PC-3 (cell line): ENCODE measurements at regions not wholly inside any gene's neighbourhood (a gene's known extent, or its start where the extent isn't known, plus 50 kb on each side); places are given as distances from the start of the nearest gene placed in this dataset.

ENCODE experiments used
- ATAC-seq: fragments of 200-7000 bp; cut with Tn5 transposase; 2 replicates; pipeline ENCODE4 v1.9.1; 2020; ENCODE audit warnings: mild to moderate bottlenecking, moderate library complexity
- BruUV-seq: library from RNA; stranded (reverse); fragments of 400-500 nt; replicated peaks from 2 replicates; lab custom pipeline; 2021; lab: Mats Ljungman, UMichigan
- CTCF ChIA-PET: fragments of 300-600 bp; sonication (Branson Sonifier 250); formaldehyde crosslinking; loops from one replicate; lab custom pipeline; 2022; ENCODE audit warnings: antibody characterized with exemption; lab: Charles Lee
- POLR2A ChIA-PET: fragments of 300-600 bp; sonication (Branson Sonifier 250); formaldehyde crosslinking; loops from one replicate; lab custom pipeline; 2022; ENCODE audit warnings: antibody characterized with exemption; ENCODE audit not compliant: unreplicated experiment; lab: Charles Lee
- DNase-seq: peaks from one replicate; pipeline ENCODE4 v3.0.0-alpha.2; 2015
- H2AFZ ChIP-seq: fragments of 300-600 bp; sonication (generic); 2 replicates; pipeline ENCODE4 v1.6.0; 2016; ENCODE audit warnings: antibody characterized with exemption, low read length
- H3F3A ChIP-seq: fragments of 300-600 bp; sonication (generic); one replicate; pipeline ENCODE4 v1.6.0; 2017; ENCODE audit warnings: antibody characterized with exemption, low read length, control low read depth, mild to moderate bottlenecking; ENCODE audit not compliant: unreplicated experiment
- H3K27ac ChIP-seq: fragments of 300-600 bp; sonication (generic); 2 replicates; pipeline ENCODE4 v1.5.1; 2016; ENCODE audit warnings: mild to moderate bottlenecking, low read length
- H3K27me3 ChIP-seq: fragments of 300-600 bp; sonication (generic); 2 replicates; pipeline ENCODE4 v1.6.1; 2016; ENCODE audit warnings: low read length, mixed read lengths
- H3K36me3 ChIP-seq: fragments of 300-600 bp; sonication (generic); 2 replicates; pipeline ENCODE4 v1.6.1; 2016; ENCODE audit warnings: low read depth, mixed run types, low read length, mixed read lengths
- H3K4me1 ChIP-seq: fragments of 300-600 bp; sonication (generic); 2 replicates; pipeline ENCODE4 v1.5.1; 2016; ENCODE audit warnings: low read length; ENCODE audit not compliant: insufficient read depth
- H3K4me2 ChIP-seq: fragments of 300-600 bp; sonication (generic); 2 replicates; pipeline ENCODE4 v1.6.0; 2016; ENCODE audit warnings: low read length
- H3K4me3 ChIP-seq: fragments of 300-600 bp; sonication (generic); 2 replicates; pipeline ENCODE4 v1.5.1; 2016; ENCODE audit warnings: mild to moderate bottlenecking, low read length, mixed read lengths
- H3K79me2 ChIP-seq: fragments of 300-600 bp; sonication (generic); 2 replicates; pipeline ENCODE4 v1.6.1; 2017; ENCODE audit warnings: low read length, mixed read lengths
- H3K9ac ChIP-seq: fragments of 300-600 bp; sonication (generic); 2 replicates; pipeline ENCODE4 v1.6.0; 2016; ENCODE audit warnings: mild to moderate bottlenecking, low read length
- H3K9me2 ChIP-seq: fragments of 300-600 bp; sonication (generic); replicated peaks from 2 replicates; pipeline ENCODE4 v1.6.1; 2016; ENCODE audit warnings: mixed run types, low read length, mixed read lengths
- H3K9me3 ChIP-seq: fragments of 300-600 bp; sonication (generic); 2 replicates; pipeline ENCODE4 v1.6.1; 2016; ENCODE audit warnings: low read length, mixed read lengths
- H4K20me1 ChIP-seq: fragments of 300-600 bp; sonication (generic); 2 replicates; pipeline ENCODE4 v1.6.1; 2016; ENCODE audit warnings: low read length, mixed read lengths
- EZH2 ChIP-seq: fragments of 300-600 bp; sonication (generic); IDR thresholded peaks from one replicate; pipeline ENCODE4 v1.6.1; 2017; ENCODE audit warnings: antibody characterized with exemption, mild to moderate bottlenecking, low read length; ENCODE audit not compliant: unreplicated experiment
- EZH2phosphoT487 ChIP-seq: fragments of 300-600 bp; sonication (generic); IDR thresholded peaks from 2 replicates; pipeline ENCODE4 v1.6.1; 2018; ENCODE audit warnings: mild to moderate bottlenecking, antibody characterized with exemption, low read length, borderline replicate concordance
- intact Hi-C: fragments of 100-400 bp; cut with micrococcal nuclease; formaldehyde crosslinking; loops from 2 replicates; pipeline ENCODE4 v1.9.0; 2023
- TF ChIP-seq, protein P1 (sequence below): fragments of 300-600 bp; sonication (generic); conservative IDR thresholded peaks from 2 replicates; pipeline ENCODE4 v1.5.1; 2017; ENCODE audit warnings: antibody characterized with exemption, low read depth, mild to moderate bottlenecking, low read length

- Histone ChIP-seq H3K79me2 (no peaks in the 10 kb centered on the region), H3K9ac (no peak overlapping the region), H3K36me3 (no peaks in the 10 kb centered on the region), H3K4me1 (peaks cover 13% of the 10 kb centered on the region), H4K20me1 (no peaks in the 10 kb centered on the region), H2AFZ (no peak overlapping the region), H3F3A (no peaks in the 10 kb centered on the region), H3K27me3 (no peaks in the 10 kb centered on the region), H3K4me2 (no peak overlapping the region), H3K9me2 (no peaks in the 10 kb centered on the region), H3K4me3 (no peak overlapping the region), H3K27ac (no peak overlapping the region), H3K9me3 (no peaks in the 10 kb centered on the region)
- ChIA-PET CTCF (no interaction called here), POLR2A (no interaction called here)
- no peak for ATAC-seq
- intact Hi-C loops = no loop called here
- no TSS peak for BruUV-seq
- TF ChIP-seq EZH2 = no peak
- TF ChIP-seq, protein P1, sequence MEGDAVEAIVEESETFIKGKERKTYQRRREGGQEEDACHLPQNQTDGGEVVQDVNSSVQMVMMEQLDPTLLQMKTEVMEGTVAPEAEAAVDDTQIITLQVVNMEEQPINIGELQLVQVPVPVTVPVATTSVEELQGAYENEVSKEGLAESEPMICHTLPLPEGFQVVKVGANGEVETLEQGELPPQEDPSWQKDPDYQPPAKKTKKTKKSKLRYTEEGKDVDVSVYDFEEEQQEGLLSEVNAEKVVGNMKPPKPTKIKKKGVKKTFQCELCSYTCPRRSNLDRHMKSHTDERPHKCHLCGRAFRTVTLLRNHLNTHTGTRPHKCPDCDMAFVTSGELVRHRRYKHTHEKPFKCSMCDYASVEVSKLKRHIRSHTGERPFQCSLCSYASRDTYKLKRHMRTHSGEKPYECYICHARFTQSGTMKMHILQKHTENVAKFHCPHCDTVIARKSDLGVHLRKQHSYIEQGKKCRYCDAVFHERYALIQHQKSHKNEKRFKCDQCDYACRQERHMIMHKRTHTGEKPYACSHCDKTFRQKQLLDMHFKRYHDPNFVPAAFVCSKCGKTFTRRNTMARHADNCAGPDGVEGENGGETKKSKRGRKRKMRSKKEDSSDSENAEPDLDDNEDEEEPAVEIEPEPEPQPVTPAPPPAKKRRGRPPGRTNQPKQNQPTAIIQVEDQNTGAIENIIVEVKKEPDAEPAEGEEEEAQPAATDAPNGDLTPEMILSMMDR = no peak
- TF ChIP-seq EZH2phosphoT487 = no peak
- DNase-seq = no peak
These were observed 51.4 kb upstream of the WNT7B start for GRCh38 chr22:46028106-46028991.

DNA sequence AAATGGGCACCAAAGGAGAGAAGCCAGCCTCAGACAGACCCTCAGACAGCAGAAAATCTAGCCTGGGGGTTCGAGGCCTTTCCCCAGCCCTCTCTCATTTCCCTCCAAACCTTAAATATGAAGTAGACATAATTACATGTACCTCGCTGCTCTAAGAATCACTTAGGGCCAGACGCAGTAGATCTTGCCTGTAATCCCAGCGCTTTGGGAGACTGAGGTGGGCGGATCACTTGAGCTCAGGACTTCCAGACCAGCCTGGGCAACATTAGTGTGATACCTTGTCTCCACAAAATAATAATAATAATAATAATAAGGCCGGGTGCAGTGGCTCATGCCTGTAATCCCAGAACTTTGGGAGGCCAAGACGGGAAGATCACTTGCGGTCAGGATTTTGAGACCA, 52.1 kb upstream of the WNT7B start:
- H3K27ac ChIP-seq = no peak overlapping the region
- no peak overlapping the region for H3K4me3 ChIP-seq
- no peak for ATAC-seq
- intact Hi-C loops = no loop called here
- H3K9me3 ChIP-seq = no peaks in the 10 kb centered on the region
- TF ChIP-seq EZH2 (no peak), EZH2phosphoT487 (no peak)
- TF ChIP-seq, protein P1 = no peak
- H3K4me2 ChIP-seq = no peak overlapping the region
- H3K79me2 ChIP-seq = no peaks in the 10 kb centered on the region
- H4K20me1 ChIP-seq = no peaks in the 10 kb centered on the region
- H3K4me1 ChIP-seq = peaks cover 10% of the 10 kb centered on the region
- no peaks in the 10 kb centered on the region for H3K36me3 ChIP-seq
- H3K9me2 ChIP-seq = no peaks in the 10 kb centered on the region
- no peaks in the 10 kb centered on the region for H3F3A ChIP-seq
- H3K27me3 ChIP-seq = no peaks in the 10 kb centered on the region
- no peak for DNase-seq
- POLR2A ChIA-PET = no interaction called here
- CTCF ChIA-PET = no interaction called here
- no TSS peak for BruUV-seq
- no peak overlapping the region for H2AFZ ChIP-seq
- H3K9ac ChIP-seq = no peak overlapping the region

DNA sequence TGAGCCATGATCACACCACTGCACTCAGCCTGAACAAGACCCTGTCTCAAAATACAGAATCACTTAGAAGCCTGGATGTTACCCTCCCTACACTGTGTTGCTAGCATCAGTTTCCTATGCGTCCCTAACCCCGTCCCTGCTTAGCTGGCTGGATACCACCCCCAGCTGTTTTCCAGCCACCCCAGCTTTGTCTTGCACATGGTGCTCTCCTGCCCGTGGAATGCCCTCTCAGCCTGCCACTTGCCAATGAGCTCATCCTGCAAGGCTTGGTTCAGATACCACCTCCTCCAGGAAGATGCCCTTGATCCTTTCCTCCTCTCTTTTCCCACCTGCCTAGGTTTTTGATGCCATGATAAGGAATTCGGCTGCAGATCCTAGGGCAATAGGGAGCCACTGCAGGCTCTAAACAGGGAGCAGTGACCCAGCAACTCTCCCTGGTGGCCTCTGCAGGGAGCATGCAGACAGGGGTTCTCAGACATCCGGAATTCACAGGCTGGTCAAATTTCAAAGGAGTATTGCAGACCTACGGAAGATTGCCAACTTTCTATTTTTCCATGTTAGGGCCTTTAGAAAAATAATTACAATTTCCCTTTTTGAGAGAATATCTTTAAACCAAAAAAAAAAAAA, 52.7 kb upstream of the WNT7B start:
- Histone ChIP-seq H3K9me2 (no peaks in the 10 kb centered on the region), H3K4me3 (no peak overlapping the region), H3K9ac (no peak overlapping the region), H3K27me3 (no peaks in the 10 kb centered on the region), H3K79me2 (0 out of 2 replicates have a peak, but pooled peaks cover 1% of the 10 kb centered on the region), H3K9me3 (no peaks in the 10 kb centered on the region), H3K27ac (no peak overlapping the region), H3K36me3 (no peaks in the 10 kb centered on the region), H3K4me2 (no peak overlapping the region), H4K20me1 (no peaks in the 10 kb centered on the region), H3K4me1 (peaks cover 10% of the 10 kb centered on the region), H2AFZ (no peak overlapping the region), H3F3A (no peaks in the 10 kb centered on the region)
- TF ChIP-seq EZH2phosphoT487 (no peak), EZH2 (no peak)
- TF ChIP-seq, protein P1 = no peak
- BruUV-seq = no TSS peak
- DNase-seq = no peak
- intact Hi-C loops = no loop called here
- ChIA-PET POLR2A (no interaction called here), CTCF (no interaction called here)
- ATAC-seq = no peak
